B cell (primary cell): ENCODE measurements at regions not wholly inside any gene's neighbourhood (a gene's known extent, or its start where the extent isn't known, plus 50 kb on each side); places are given as distances from the start of the nearest gene placed in this dataset.

Experiments
- EZH2 ChIP-seq: IDR thresholded peaks from 2 replicates; pipeline ENCODE4 v1.6.1; 2012; ENCODE audit warnings: borderline replicate concordance, low read depth, mild to moderate bottlenecking, moderate library complexity, low read length; ENCODE audit not compliant: insufficient read depth, poor library complexity, severe bottlenecking
- TF ChIP-seq, protein P1 (sequence below): fragments of 200-600 bp; IDR thresholded peaks from one replicate; pipeline ENCODE4 v1.8.0; 2022; ENCODE audit warnings: antibody characterized with exemption, mild to moderate bottlenecking

DNA sequence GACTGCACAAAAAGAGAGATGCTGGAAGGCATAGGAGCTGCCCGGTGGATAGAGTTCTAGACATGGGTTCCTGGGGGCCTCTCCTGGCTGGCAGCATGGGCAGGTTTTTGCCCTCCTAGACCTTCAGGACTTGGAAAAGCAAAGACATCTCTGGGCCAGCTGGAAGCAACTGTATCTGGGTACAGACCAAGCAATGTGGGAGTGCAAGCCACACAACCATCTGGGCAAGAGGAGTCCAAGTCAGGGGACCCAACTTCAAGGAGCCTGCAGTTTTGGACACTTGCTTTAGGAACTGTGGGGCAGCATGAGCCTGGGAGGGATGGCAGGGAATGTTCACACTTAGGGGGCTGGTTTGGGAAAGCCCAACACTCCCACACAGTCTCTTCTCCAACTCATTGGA lies 323.3 kb downstream of the GADD45G start:
- TF ChIP-seq, protein P1, sequence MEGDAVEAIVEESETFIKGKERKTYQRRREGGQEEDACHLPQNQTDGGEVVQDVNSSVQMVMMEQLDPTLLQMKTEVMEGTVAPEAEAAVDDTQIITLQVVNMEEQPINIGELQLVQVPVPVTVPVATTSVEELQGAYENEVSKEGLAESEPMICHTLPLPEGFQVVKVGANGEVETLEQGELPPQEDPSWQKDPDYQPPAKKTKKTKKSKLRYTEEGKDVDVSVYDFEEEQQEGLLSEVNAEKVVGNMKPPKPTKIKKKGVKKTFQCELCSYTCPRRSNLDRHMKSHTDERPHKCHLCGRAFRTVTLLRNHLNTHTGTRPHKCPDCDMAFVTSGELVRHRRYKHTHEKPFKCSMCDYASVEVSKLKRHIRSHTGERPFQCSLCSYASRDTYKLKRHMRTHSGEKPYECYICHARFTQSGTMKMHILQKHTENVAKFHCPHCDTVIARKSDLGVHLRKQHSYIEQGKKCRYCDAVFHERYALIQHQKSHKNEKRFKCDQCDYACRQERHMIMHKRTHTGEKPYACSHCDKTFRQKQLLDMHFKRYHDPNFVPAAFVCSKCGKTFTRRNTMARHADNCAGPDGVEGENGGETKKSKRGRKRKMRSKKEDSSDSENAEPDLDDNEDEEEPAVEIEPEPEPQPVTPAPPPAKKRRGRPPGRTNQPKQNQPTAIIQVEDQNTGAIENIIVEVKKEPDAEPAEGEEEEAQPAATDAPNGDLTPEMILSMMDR, result no peak
- TF ChIP-seq EZH2, result no peak
